Activated CD8-positive, alpha-beta memory T cell treated with anti-CD3 and anti-CD28 coated beads, Interleukin-2, amount 10 ng/mL, durations not matched to agents 7 days and 5 days (primary cell): ENCODE measurements at regions not wholly inside any gene's neighbourhood (a gene's known extent, or its start where the extent isn't known, plus 50 kb on each side); places are given as distances from the start of the nearest gene placed in this dataset.

ENCODE experiments used
- ATAC-seq: fragments of 150-1000 bp; cut with Tn5 transposase; one replicate; pipeline ENCODE4 v1.10.0; 2021; ENCODE audit warnings: moderate library complexity
- CTCF ChIA-PET: fragments of 350-600 bp; sonication (Branson Sonifier 250); formaldehyde crosslinking; loops from one replicate; lab custom pipeline; 2021; ENCODE audit warnings: antibody characterized with exemption; lab: Charles Lee
- DNase-seq: peaks from one replicate; pipeline ENCODE4 v3.0.0-alpha.2; 2020
- H3K27ac Mint-ChIP-seq: one replicate; pipeline ENCODE4 v1.8.0; 2021; ENCODE audit warnings: mild to moderate bottlenecking, mixed read lengths
- H3K27me3 Mint-ChIP-seq: one replicate; pipeline ENCODE4 v1.8.0; 2021; ENCODE audit warnings: mixed read lengths
- H3K36me3 Mint-ChIP-seq: one replicate; pipeline ENCODE4 v1.8.0; 2021; ENCODE audit warnings: mild to moderate bottlenecking, mixed read lengths
- H3K4me1 Mint-ChIP-seq: one replicate; pipeline ENCODE4 v1.8.0; 2021; ENCODE audit warnings: mixed read lengths
- H3K4me3 Mint-ChIP-seq: one replicate; pipeline ENCODE4 v1.8.0; 2021; ENCODE audit warnings: mild to moderate bottlenecking, moderate library complexity, mixed read lengths
- H3K9me3 Mint-ChIP-seq: one replicate; pipeline ENCODE4 v1.8.0; 2022; ENCODE audit warnings: low read depth, mixed read lengths

DNA sequence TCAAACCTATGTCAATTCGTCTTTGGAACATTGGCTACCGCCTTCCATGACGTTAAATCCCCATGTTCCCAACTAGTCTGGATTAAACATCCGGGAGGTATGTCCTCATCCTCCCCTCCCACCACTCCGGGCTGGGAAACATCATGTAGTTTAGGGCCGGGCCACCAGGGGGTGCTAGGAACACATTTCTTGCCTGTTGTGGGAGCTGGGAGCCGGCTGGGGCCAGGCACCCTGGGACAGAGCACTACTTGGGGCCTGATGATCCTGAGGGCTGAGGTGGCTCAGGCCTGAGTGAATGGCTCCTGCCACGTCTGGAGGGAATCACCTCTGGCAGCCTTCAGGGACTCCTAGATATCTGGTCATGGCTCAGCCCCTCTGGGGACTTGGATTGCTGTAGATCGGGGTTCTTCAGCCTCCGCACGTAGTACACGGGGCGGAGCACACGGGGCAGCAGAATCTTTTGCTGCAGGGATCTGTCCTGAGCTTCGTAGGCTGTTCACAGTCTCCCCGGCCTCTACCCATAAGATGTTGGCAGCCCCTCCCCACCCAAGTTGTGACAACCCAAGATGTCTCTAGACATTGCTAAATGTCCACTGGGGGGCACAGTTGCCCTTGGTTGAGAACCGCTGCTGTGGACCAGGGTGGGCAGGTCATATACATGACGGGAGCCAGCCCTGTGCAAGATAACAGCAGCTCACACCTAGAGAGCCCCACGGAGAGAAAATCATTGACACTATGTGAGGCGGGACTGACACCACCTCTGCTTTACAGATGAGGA is 141.2 kb upstream of the ZNF716 start:
- no peak for DNase-seq
- CTCF ChIA-PET, result no interaction called here
- no peak for ATAC-seq
- Mint-ChIP-seq H3K36me3 (no peaks in the 10 kb centered on the region), H3K4me1 (no peaks in the 10 kb centered on the region), H3K4me3 (no peak overlapping the region), H3K9me3 (peaks cover 27% of the 10 kb centered on the region), H3K27me3 (no peaks in the 10 kb centered on the region), H3K27ac (no peak overlapping the region)

DNA sequence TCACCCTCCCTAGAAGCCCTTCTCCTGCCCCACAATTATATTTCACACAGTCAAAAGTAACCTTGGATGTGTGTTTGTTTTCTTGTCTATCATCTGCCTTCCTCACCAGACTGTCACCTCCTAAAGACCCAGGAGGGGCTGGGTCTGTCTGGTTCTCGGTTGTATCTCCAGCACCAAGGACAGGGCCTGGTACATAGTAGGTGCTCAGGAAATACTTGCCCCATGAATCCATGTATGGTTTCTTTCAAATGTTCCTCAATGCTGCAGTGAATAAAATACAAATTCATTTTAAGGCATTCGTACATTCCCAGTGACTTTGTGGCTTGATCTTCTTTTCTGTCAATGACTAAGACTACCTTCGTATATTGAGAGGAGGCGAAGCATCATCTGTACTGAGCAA is 122.9 kb upstream of the ZNF716 start:
- Mint-ChIP-seq H3K27me3 (no peaks in the 10 kb centered on the region), H3K4me1 (no peaks in the 10 kb centered on the region), H3K9me3 (peaks cover 29% of the 10 kb centered on the region), H3K36me3 (no peaks in the 10 kb centered on the region), H3K4me3 (no peak overlapping the region), H3K27ac (no peak overlapping the region)
- CTCF ChIA-PET, result no interaction called here
- no peak for DNase-seq
- no peak for ATAC-seq

DNA sequence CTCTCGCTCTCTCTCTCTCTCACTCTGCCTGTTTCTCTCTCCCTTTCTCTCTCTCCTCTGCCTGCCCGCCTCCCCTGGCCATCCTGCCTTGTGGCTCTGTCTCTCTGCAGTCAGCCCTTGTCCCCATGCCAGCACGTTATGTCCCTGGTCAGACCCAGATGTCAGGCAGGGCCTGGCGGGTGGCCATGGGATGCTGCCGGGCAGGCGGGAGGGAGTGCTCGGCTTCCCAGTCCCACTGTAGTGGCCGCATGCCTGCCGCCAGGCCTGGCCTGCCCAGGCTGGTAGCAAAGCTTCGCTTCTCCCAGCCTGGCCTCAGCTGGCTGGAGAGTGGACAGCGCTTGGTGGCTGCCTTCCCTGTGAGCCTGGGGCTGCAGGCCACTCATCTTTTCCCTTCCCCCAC is 121.5 kb upstream of the ZNF716 start:
- H3K4me1 Mint-ChIP-seq, result no peaks in the 10 kb centered on the region
- CTCF ChIA-PET, result interaction anchor here (0.6 kb wide), 1 partner anchor 738 kb away, joined by 3 read pairs; no protein-coding TSS in a partner anchor
- no peak for ATAC-seq
- H3K36me3 Mint-ChIP-seq, result no peaks in the 10 kb centered on the region
- no peak overlapping the region for H3K27ac Mint-ChIP-seq
- no peak overlapping the region for H3K4me3 Mint-ChIP-seq
- no peak for DNase-seq
- H3K27me3 Mint-ChIP-seq, result no peaks in the 10 kb centered on the region
- H3K9me3 Mint-ChIP-seq, result peaks cover 27% of the 10 kb centered on the region

DNA sequence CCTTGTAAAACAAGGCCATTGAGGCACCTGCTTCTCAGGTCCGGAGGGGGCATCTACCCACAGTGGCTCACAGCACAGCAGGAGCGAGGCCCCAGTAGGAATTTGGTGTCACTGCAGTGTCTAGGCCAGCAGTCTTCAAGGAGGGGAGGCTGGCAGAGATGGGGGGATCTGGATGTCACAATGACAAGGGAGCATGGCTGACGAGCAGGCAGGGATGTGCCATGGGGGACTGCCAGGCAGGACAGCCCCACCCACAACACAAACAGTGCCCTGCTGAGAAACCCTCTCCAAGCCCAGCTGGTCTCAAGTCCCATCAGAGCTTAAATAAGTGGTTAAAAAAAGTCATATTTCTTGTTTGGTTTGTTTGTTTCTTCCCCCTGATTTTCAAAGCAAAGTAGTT is 121.0 kb upstream of the ZNF716 start:
- ATAC-seq, result no peak
- Mint-ChIP-seq H3K4me1 (no peaks in the 10 kb centered on the region), H3K27ac (no peak overlapping the region)

DNA sequence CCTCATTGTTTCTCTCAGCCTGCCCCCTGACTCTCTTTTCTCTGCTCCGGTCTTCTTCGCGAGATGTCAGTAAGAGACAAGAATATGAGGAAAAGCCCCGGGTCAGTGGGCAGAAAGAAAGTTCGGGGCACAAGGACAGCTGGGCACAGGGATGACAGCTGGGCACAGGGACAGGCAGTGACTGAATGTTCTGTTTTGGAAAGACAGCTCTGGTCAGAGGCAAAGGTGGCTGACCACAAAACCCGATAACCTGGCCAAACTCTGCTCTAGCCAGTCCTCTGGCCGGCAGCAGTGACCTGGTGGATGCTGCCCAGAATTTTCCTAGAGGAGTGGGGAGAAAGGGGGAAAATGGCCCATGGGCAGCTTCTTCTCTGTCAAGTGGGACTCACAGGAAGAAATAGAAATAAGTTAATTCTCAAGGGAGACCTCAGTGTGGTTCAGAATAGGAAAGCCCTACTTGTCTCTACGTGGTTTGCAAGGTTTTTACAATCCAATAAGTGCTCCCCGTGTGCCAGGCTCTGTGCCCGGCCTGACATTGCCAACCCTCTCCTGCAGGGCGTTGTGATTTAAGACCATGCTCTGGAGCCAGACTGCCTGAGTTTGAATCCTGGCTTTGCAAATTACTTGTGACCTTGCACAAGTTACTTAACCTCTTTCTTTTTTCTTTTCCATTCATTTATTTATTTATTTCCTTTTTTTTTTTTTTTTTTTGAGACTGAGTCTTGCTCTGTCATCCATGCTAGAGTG is 110.6 kb upstream of the ZNF716 start:
- H3K36me3 Mint-ChIP-seq, result no peaks in the 10 kb centered on the region
- H3K27ac Mint-ChIP-seq, result no peak overlapping the region
- no peak overlapping the region for H3K4me3 Mint-ChIP-seq
- no peaks in the 10 kb centered on the region for H3K27me3 Mint-ChIP-seq
- no peaks in the 10 kb centered on the region for H3K4me1 Mint-ChIP-seq
- peaks cover 29% of the 10 kb centered on the region for H3K9me3 Mint-ChIP-seq
- ATAC-seq (no peak), DNase-seq (no peak)
- CTCF ChIA-PET, result no interaction called here

More for the DNA sequence above, 121.0 kb upstream of the ZNF716 start:
- no peaks in the 10 kb centered on the region for H3K27me3 Mint-ChIP-seq
- H3K4me3 Mint-ChIP-seq, result no peak overlapping the region
- CTCF ChIA-PET, result interaction anchor here (0.6 kb wide), 1 partner anchor 738 kb away, joined by 3 read pairs; no protein-coding TSS in a partner anchor
- H3K9me3 Mint-ChIP-seq, result peaks cover 31% of the 10 kb centered on the region
- no peak for DNase-seq
- no peaks in the 10 kb centered on the region for H3K36me3 Mint-ChIP-seq

DNA sequence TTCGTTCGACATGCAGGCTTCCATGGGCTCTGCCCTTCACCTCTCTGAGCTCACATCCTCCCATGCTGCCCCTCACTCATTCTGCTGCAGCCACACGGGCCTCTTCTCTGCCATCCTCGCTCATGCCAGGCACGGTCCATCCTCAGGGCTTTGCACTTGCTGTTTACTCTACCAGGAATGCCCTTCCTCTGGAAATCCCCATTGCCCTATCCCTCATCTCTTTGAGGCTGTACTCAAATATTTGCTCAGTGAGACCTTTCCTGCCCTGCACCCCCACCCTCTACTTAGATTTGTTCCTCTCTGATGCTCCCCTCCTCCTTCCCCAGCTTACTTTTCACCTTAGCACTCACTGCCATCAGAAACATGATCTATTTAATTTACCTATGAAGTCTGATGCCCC is 107.0 kb upstream of the ZNF716 start:
- Mint-ChIP-seq H3K36me3 (no peaks in the 10 kb centered on the region), H3K27me3 (no peaks in the 10 kb centered on the region), H3K4me3 (no peak overlapping the region), H3K9me3 (peaks cover 32% of the 10 kb centered on the region), H3K27ac (no peak overlapping the region), H3K4me1 (no peaks in the 10 kb centered on the region)
- CTCF ChIA-PET, result no interaction called here
- no peak for DNase-seq
- ATAC-seq, result no peak

DNA sequence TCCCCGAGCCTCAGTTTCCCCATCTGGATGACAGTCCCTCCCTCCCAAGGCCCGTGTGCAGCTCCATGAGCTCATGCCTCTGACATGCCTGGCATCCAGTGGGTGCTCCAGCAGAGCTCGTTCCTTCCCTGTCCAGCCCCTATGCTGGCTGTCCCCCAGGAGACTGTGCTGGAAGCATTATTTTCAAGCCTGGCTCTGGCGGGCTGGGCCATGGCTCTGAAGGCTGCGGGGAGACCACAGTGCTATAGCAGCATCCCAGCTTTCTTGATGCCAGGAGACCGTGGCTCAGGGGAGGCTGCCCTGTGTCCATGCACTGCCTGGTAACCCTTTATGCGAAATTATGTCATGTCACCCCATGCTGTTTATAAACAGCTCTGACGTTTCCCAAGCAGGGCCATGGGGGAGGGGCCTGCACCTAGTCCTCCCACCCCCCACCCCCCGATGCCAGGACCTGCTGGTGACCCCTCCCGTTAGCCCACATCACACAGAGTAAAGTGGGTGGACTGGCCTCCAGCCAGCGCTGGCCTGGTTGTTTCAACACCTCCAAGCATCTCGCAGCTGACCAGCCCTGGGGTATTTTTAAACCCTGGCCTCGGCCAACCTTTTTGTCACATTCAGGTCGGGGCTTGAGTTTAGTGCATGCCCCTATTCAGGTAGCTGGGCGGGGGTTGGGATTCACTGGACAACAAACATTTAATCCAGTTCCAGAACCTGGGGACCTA is 105.9 kb upstream of the ZNF716 start:
- H3K9me3 Mint-ChIP-seq, result peaks cover 27% of the 10 kb centered on the region
- H3K36me3 Mint-ChIP-seq, result no peaks in the 10 kb centered on the region
- no peak overlapping the region for H3K27ac Mint-ChIP-seq
- DNase-seq, result no peak
- no peak overlapping the region for H3K4me3 Mint-ChIP-seq
- CTCF ChIA-PET, result no interaction called here
- no peak for ATAC-seq
- H3K27me3 Mint-ChIP-seq, result no peaks in the 10 kb centered on the region
- H3K4me1 Mint-ChIP-seq, result no peaks in the 10 kb centered on the region

DNA sequence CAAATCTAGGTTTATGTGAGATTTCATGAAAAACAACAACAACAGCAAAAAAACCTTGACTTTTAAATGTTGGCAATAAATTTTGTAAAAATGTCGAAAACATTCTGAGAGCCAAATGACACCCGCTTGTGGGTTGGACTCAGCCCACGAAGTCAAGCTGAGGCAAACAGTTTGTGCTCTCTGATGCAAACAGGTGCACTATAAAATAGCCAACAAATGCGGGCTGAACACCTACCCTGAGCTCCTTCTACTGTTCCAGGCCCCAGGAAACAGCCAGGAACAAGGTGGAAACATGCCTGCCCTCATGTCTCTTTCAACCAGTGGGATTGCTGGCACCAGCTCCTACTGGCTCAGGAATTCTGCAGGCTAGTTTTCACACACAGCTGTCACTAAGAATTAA is 105.0 kb upstream of the ZNF716 start:
- no peaks in the 10 kb centered on the region for H3K36me3 Mint-ChIP-seq
- H3K9me3 Mint-ChIP-seq, result peaks cover 29% of the 10 kb centered on the region
- CTCF ChIA-PET, result no interaction called here
- DNase-seq (no peak), ATAC-seq (no peak)
- no peaks in the 10 kb centered on the region for H3K4me1 Mint-ChIP-seq
- H3K27me3 Mint-ChIP-seq, result no peaks in the 10 kb centered on the region
- H3K4me3 Mint-ChIP-seq, result no peak overlapping the region
- H3K27ac Mint-ChIP-seq, result no peak overlapping the region

DNA sequence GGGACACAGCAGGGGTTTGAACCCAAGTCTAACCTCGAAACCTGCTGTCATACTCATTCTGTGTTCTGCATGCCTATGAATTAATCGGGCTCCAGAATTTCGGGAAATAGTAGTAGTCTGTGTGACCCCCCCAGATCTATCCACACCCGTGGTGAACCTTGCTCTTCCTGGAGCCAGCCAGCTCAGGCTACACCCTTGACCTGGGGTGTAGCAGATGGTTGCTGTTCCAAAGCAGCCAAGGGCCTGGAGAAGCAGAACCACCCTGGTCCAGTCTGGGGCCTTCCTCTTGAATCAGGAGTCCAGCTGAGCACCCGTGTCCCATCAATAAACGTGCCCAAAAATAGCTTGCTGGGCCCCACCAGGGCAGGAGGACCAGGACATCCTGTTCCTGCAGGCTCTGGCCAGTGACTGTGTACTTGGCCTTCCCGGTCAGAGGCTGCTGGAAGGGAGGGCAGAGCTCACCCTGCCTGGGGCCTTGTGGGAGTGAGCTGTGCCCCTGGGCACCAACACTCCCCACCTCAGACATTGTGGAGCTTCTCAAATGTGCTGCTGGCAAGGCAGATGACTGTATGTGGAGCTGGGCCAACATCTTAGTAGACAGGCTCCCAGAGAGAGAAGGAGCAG is 101.2 kb upstream of the ZNF716 start:
- H3K27ac Mint-ChIP-seq, result no peak overlapping the region
- no peak for DNase-seq
- H3K36me3 Mint-ChIP-seq, result no peaks in the 10 kb centered on the region
- CTCF ChIA-PET, result no interaction called here
- no peaks in the 10 kb centered on the region for H3K27me3 Mint-ChIP-seq
- H3K4me1 Mint-ChIP-seq, result no peaks in the 10 kb centered on the region
- ATAC-seq, result no peak
- H3K9me3 Mint-ChIP-seq, result peaks cover 24% of the 10 kb centered on the region
- no peak overlapping the region for H3K4me3 Mint-ChIP-seq

DNA sequence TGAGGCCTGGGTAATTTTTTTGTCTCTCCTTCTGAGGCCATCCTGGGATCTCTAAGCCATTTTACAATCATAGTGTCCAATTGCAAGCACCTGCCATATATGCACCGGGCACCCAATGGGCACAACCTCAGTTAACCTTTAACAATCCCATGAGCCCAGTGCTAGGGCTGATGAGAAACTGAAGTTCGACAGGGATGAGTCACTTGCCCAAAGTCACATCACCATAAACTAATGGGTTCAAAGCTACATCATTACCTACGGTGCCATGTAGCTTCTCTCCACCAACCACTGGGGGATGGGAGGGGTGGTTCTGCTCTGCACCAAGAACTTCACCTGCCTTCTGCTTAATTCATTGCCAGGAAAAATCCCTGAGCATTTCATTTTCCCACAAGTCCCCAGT is 95.8 kb upstream of the ZNF716 start:
- no peak overlapping the region for H3K27ac Mint-ChIP-seq
- no peak overlapping the region for H3K4me3 Mint-ChIP-seq
- H3K27me3 Mint-ChIP-seq, result no peaks in the 10 kb centered on the region
- DNase-seq (no peak), ATAC-seq (no peak)
- H3K4me1 Mint-ChIP-seq, result no peaks in the 10 kb centered on the region
- peaks cover 30% of the 10 kb centered on the region for H3K9me3 Mint-ChIP-seq
- H3K36me3 Mint-ChIP-seq, result no peaks in the 10 kb centered on the region
- CTCF ChIA-PET, result no interaction called here

DNA sequence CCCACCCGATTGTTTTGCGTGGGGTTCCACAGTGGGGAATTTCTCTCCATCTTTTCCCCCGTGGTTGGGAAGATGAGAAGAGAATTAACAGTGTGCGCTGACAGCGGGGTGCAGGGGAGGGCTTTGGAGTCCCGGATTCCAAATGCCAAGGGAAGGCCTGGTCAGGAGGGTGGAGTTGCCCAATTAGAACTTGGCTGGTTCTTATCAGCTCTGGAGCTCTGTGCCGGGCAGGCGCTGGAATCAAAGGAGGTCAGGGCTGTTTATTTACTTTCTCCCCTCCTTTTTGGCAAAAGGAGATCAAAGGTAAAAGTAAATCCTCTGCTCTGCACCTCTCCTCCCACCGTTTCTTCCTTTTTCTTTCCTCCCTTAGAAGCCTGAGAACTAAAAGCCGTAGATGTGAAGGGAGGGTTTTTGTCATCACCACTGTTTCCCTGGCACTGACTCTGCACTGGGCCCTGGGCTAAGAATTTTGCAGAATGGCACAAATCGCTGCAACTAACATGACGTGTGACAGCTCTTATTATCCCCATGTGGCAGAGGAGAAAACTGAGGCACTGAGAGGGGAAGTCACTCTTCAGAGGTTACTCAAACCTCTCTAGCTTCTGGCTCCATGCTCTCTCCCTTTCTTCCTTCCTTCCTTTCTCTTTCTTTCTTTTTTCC is 95.2 kb upstream of the ZNF716 start:
- CTCF ChIA-PET, result no interaction called here

DNA sequence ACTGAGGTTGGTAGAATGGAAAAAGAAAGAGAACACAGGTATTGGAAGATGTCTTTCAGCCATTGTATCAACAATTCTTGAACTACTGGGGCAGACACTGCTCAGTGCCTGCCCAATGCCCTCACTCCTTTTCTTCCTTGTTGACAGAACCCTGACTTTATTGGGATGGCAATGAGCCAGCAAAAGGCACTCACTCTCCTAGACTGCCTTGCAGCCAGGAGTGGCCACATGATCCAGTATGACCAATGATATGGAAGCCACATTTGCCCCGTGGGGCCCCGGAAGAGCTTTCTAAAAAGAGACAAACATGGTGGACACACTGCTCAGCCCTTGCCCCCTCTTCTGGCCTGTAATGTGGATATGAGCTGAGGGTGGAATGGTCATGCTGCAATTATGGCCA is 88.6 kb upstream of the ZNF716 start:
- ATAC-seq, result no peak
- peaks cover 41% of the 10 kb centered on the region for H3K9me3 Mint-ChIP-seq
- CTCF ChIA-PET, result no interaction called here

More for the DNA sequence above, 95.2 kb upstream of the ZNF716 start:
- H3K27ac Mint-ChIP-seq, result no peak overlapping the region
- peaks cover 1% of the 10 kb centered on the region for H3K36me3 Mint-ChIP-seq
- DNase-seq, result no peak
- no peaks in the 10 kb centered on the region for H3K4me1 Mint-ChIP-seq
- ATAC-seq, result no peak
- no peak overlapping the region for H3K4me3 Mint-ChIP-seq
- peaks cover 30% of the 10 kb centered on the region for H3K9me3 Mint-ChIP-seq
- H3K27me3 Mint-ChIP-seq, result no peaks in the 10 kb centered on the region

DNA sequence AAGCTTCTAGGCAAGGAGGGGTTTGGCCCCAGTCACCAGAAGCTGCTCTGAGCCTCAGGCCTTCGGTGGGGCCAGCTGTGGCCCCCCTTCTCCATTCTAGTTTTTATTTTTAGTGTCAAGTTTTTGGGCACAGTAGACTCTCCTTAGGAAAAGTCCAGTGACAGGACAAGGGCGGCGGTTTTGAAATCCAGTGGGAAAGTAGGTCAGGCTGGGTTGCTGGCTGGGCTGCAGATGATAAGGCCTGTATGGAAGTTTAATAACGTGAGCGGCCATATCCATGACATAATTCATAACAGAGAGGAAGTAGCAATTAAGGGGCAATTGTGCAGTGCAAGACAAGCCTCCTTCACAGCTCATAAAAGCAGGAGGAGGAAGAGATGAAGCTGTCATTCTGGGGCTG is 87.1 kb upstream of the ZNF716 start:
- Mint-ChIP-seq H3K4me1 (no peaks in the 10 kb centered on the region), H3K27me3 (no peaks in the 10 kb centered on the region), H3K36me3 (peaks cover 5% of the 10 kb centered on the region), H3K27ac (no peak overlapping the region), H3K4me3 (no peak overlapping the region), H3K9me3 (peaks cover 43% of the 10 kb centered on the region)
- no peak for ATAC-seq
- CTCF ChIA-PET, result no interaction called here
- DNase-seq, result no peak

More for the DNA sequence above, 88.6 kb upstream of the ZNF716 start:
- Mint-ChIP-seq H3K27ac (no peak overlapping the region), H3K4me1 (no peaks in the 10 kb centered on the region), H3K36me3 (peaks cover 4% of the 10 kb centered on the region), H3K27me3 (no peaks in the 10 kb centered on the region), H3K4me3 (no peak overlapping the region)
- no peak for DNase-seq
